KG1 (cell line): ENCODE measurements at regions not wholly inside any gene's neighbourhood (a gene's known extent, or its start where the extent isn't known, plus 50 kb on each side); places are given as distances from the start of the nearest gene placed in this dataset.
A peak's percentile ranks its signal among the peaks of the same experiment; 100 is the strongest.
"Not testable (repeated sequence)": the region's sequence is repeated elsewhere in the genome, so short reads cannot be mapped to it uniquely, and the experiment has no call there.

Experiments
- DNase-seq: peaks from one replicate; lab custom pipeline; 2025; lab: John Stamatoyannopoulos, UW

GRCh38 chr2:222351035-222351434 lies 52.2 kb upstream of the PAX3 start:
- DNase-seq = no peak

- no peak for DNase-seq
Observed at GRCh38 chr2:222352981-222353380, 54.2 kb upstream of the PAX3 start.

- DNase-seq = no peak
Observed at GRCh38 chr2:222353993-222354392, 55.2 kb upstream of the PAX3 start.

- DNase-seq = no peak
Observed at GRCh38 chr2:222355860-222356259, 57.1 kb upstream of the PAX3 start.

GRCh38 chr2:222357930-222358329 lies 59.1 kb upstream of the PAX3 start:
- DNase-seq = no peak

- peak; percentile 2 for DNase-seq
Observed at GRCh38 chr2:222358876-222359275, 60.1 kb upstream of the PAX3 start.

- DNase-seq = no peak
Observed at GRCh38 chr2:222360146-222360545, 61.3 kb upstream of the PAX3 start.

- no peak for DNase-seq
Observed at GRCh38 chr2:222360997-222361396, 62.2 kb upstream of the PAX3 start.

GRCh38 chr2:222361787-222362186 lies 62.6 kb upstream of the SGPP2 start:
- no peak for DNase-seq

- DNase-seq = no peak
Observed at GRCh38 chr2:222362336-222362735, 62.0 kb upstream of the SGPP2 start.

- DNase-seq = no peak
Observed at GRCh38 chr2:222364285-222364895, 60.0 kb upstream of the SGPP2 start.

GRCh38 chr2:222368280-222368679 lies 56.1 kb upstream of the SGPP2 start:
- not testable (repeated sequence) for DNase-seq

GRCh38 chr2:222372993-222373392 lies 51.4 kb upstream of the SGPP2 start:
- DNase-seq = no peak
